B cell (primary cell): ENCODE measurements at regions not wholly inside any gene's neighbourhood (a gene's known extent, or its start where the extent isn't known, plus 50 kb on each side); places are given as distances from the start of the nearest gene placed in this dataset.

Experiments
- ATAC-seq: fragments of 200-7000 bp; cut with Tn5 transposase; one replicate; pipeline ENCODE4 v1.10.0; 2021; ENCODE audit warnings: low read depth, mild to moderate bottlenecking, moderate number of reproducible peaks, moderate library complexity
- CTCF ChIA-PET: fragments of 350-600 bp; sonication (Branson Sonifier 250); formaldehyde crosslinking; loops from one replicate; lab custom pipeline; 2021; ENCODE audit warnings: antibody characterized with exemption, inconsistent platforms; lab: Charles Lee
- POLR2A ChIA-PET: fragments of 350-600 bp; sonication (Branson Sonifier 250); formaldehyde crosslinking; loops from one replicate; lab custom pipeline; 2021; ENCODE audit warnings: antibody characterized with exemption; lab: Charles Lee
- DNase-seq: peaks from one replicate; pipeline ENCODE4 v3.0.0; 2013
- H2AFZ ChIP-seq: 2 replicates; pipeline ENCODE4 v1.6.1; 2012; ENCODE audit warnings: mild to moderate bottlenecking, low read depth, low read length; ENCODE audit not compliant: insufficient read depth, poor library complexity, severe bottlenecking
- H3K27ac ChIP-seq, 2 donors: 1 replicate in 1 of 2; 2 replicates in 1 of 2; pipeline ENCODE4 v1.5.1; 2012 to 2013; ENCODE audit warnings: low read length in 2 of 2, mild to moderate bottlenecking in 2 of 2, moderate library complexity in 1 of 2
- H3K27me3 ChIP-seq, 4 experiments: fragments of 200-600 bp in 1 of 4; sonication (generic) in 1 of 4; replicated peaks in 1 of 4; 1 replicate in 2 of 4; 2 replicates in 2 of 4; pipeline versions ENCODE4 v1.6.1 to v1.7.0; 2013 to 2016; ENCODE audit warnings: low read length in 3 of 4, mild to moderate bottlenecking in 2 of 4, mixed read lengths in 1 of 4, moderate library complexity in 1 of 4; ENCODE audit not compliant: insufficient read depth in 4 of 4, control insufficient read depth in 3 of 4; ENCODE audit errors: control extremely low read depth in 1 of 4
- H3K36me3 ChIP-seq, 2 experiments: replicated peaks in 1 of 2; 1 replicate in 1 of 2; 2 replicates in 1 of 2; pipeline versions ENCODE4 v1.6.1 to v1.7.1; 2013; ENCODE audit warnings: low read length in 1 of 2; ENCODE audit not compliant: insufficient read depth in 2 of 2, control insufficient read depth in 1 of 2; ENCODE audit errors: control extremely low read depth in 1 of 2, extremely low read depth in 1 of 2
- H3K4me1 ChIP-seq, 2 donors: fragments of 200-600 bp in 1 of 2; sonication (generic) in 1 of 2; 1 replicate in 1 of 2; 2 replicates in 1 of 2; pipeline versions ENCODE4 v1.5.1 to v1.6.1; 2013 to 2017; ENCODE audit warnings: low read length in 2 of 2; ENCODE audit not compliant: control insufficient read depth in 2 of 2, insufficient read depth in 2 of 2
- H3K4me2 ChIP-seq: replicated peaks from 2 replicates; pipeline ENCODE3; 2012; ENCODE audit warnings: mild to moderate bottlenecking, low read depth, low read length; ENCODE audit not compliant: poor library complexity, severe bottlenecking
- H3K4me3 ChIP-seq, 5 experiments: fragments of 200-600 bp in 1 of 5; sonication (generic) in 1 of 5; 1 replicate in 3 of 5; 2 replicates in 2 of 5; pipeline versions ENCODE4 v1.5.1 to v1.7.0; 2011 to 2016; ENCODE audit warnings: low read length in 4 of 5, mild to moderate bottlenecking in 4 of 5, low read depth in 2 of 5, control low read depth in 1 of 5, moderate library complexity in 1 of 5; ENCODE audit not compliant: insufficient read depth in 1 of 5; ENCODE audit errors: control extremely low read depth in 1 of 5, extremely low read depth in 1 of 5
- H3K79me2 ChIP-seq: fragments of 200-600 bp; sonication (generic); one replicate; pipeline ENCODE4 v1.6.0; 2016; ENCODE audit warnings: low read length; ENCODE audit not compliant: control insufficient read depth, insufficient read depth
- H3K9ac ChIP-seq: fragments of 200-600 bp; sonication (generic); 2 replicates; pipeline ENCODE4 v1.6.1; 2017; ENCODE audit warnings: mild to moderate bottlenecking, low read length, moderate library complexity
- H3K9me3 ChIP-seq, 3 donors: one replicate each; pipeline versions ENCODE4 v1.6.1 to v1.7.1; 2013; ENCODE audit warnings: low read length in 2 of 3; ENCODE audit not compliant: control insufficient read depth in 2 of 3, insufficient read depth in 1 of 3; ENCODE audit errors: control extremely low read depth in 1 of 3
- H4K20me1 ChIP-seq: 2 replicates; pipeline ENCODE4 v1.6.0; 2012; ENCODE audit warnings: mild to moderate bottlenecking, low read length; ENCODE audit not compliant: insufficient read depth, control insufficient read depth, poor library complexity, severe bottlenecking
- H3K27ac Mint-ChIP-seq: one replicate; pipeline ENCODE4 v1.8.0; 2021; ENCODE audit warnings: mixed read lengths
- H3K27me3 Mint-ChIP-seq: one replicate; pipeline ENCODE4 v1.8.0; 2021; ENCODE audit warnings: mixed read lengths
- H3K4me1 Mint-ChIP-seq: one replicate; pipeline ENCODE4 v1.8.0; 2021; ENCODE audit warnings: mixed read lengths
- H3K4me3 Mint-ChIP-seq: one replicate; pipeline ENCODE4 v1.8.0; 2021; ENCODE audit warnings: mixed read lengths
- H3K9me3 Mint-ChIP-seq: one replicate; pipeline ENCODE4 v1.8.0; 2022; ENCODE audit warnings: mixed read lengths; ENCODE audit not compliant: insufficient read depth
- EZH2 ChIP-seq: IDR thresholded peaks from 2 replicates; pipeline ENCODE4 v1.6.1; 2012; ENCODE audit warnings: borderline replicate concordance, low read depth, mild to moderate bottlenecking, moderate library complexity, low read length; ENCODE audit not compliant: insufficient read depth, poor library complexity, severe bottlenecking
- WGBS: methylation state at CpG from one replicate; pipeline ENCODE4 v1.1.5; 2013; ENCODE audit warnings: missing lambda C conversion rate; ENCODE audit not compliant: insufficient coverage; 5-methylcytosine and 5-hydroxymethylcytosine counted together
- intact Hi-C: fragments of 100-400 bp; cut with micrococcal nuclease; formaldehyde crosslinking; loops from one replicate; pipeline ENCODE4 v1.10.0; 2022
- TF ChIP-seq, protein P1 (sequence below): fragments of 200-600 bp; IDR thresholded peaks from one replicate; pipeline ENCODE4 v1.8.0; 2022; ENCODE audit warnings: antibody characterized with exemption, mild to moderate bottlenecking

DNA sequence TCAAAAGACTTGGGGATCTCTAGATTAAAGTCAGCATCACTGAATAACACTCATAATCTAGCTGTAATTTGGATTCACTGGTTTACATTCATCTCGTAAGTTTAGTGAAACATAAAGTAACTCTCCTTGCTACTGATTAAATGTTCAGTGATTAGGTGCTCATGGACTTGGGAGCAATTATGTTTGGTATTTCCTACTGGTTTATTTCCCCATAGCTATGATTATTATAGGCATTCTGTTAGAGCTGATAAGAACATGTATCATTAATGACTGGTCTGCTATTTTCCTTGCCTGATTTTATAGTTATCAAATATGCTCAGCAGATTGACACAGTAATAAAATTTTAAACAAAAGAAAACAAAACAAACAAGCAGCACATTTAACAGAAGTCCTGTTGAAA lies 334.7 kb upstream of the SLC8A1 start:
- Histone ChIP-seq H4K20me1 (no peaks in the 10 kb centered on the region), H3K9ac (no peak overlapping the region), H3K27me3 (no peaks in the 10 kb centered on the region), H3K79me2 (no peaks in the 10 kb centered on the region), H3K4me1 (no peaks in the 10 kb centered on the region), H2AFZ (no peak overlapping the region), H3K36me3 (no peaks in the 10 kb centered on the region), H3K4me2 (no peak overlapping the region), H3K27ac (no peak overlapping the region), H3K4me3 (no peak overlapping the region), H3K9me3 (no peaks in the 10 kb centered on the region)
- no peak for ATAC-seq
- Mint-ChIP-seq H3K27me3 (no peaks in the 10 kb centered on the region), H3K4me3 (no peak overlapping the region), H3K27ac (no peak overlapping the region), H3K9me3 (peaks cover 4% of the 10 kb centered on the region), H3K4me1 (no peaks in the 10 kb centered on the region)
- DNase-seq, result no peak
- intact Hi-C loops, result no loop called here
- ChIA-PET POLR2A (no interaction called here), CTCF (no interaction called here)
- no peak for TF ChIP-seq EZH2
- TF ChIP-seq, protein P1, sequence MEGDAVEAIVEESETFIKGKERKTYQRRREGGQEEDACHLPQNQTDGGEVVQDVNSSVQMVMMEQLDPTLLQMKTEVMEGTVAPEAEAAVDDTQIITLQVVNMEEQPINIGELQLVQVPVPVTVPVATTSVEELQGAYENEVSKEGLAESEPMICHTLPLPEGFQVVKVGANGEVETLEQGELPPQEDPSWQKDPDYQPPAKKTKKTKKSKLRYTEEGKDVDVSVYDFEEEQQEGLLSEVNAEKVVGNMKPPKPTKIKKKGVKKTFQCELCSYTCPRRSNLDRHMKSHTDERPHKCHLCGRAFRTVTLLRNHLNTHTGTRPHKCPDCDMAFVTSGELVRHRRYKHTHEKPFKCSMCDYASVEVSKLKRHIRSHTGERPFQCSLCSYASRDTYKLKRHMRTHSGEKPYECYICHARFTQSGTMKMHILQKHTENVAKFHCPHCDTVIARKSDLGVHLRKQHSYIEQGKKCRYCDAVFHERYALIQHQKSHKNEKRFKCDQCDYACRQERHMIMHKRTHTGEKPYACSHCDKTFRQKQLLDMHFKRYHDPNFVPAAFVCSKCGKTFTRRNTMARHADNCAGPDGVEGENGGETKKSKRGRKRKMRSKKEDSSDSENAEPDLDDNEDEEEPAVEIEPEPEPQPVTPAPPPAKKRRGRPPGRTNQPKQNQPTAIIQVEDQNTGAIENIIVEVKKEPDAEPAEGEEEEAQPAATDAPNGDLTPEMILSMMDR, result no peak
- no CpG with 5 or more reads among the region's 1 CpG for WGBS

DNA sequence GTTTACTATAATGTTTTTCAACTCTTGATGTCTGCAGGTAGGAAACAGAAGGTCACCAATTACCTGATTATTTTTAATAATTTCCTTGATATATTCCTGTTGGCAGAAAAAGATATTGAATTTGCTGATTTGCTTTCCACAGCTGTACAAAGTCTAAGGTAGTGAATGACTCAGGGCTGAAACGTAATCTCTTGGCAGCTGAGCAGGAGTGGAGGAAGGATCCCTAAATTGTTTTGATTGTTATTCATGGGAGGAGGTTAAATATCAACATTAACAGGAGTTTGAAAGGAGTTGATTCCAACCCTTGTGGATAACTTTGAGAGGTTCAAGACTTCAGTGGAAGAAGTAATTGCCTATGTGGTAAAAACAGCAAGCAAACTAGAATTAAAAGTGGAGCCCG lies 345.2 kb upstream of the SLC8A1 start:
- ATAC-seq (no peak), DNase-seq (no peak)
- POLR2A ChIA-PET, result no interaction called here
- Mint-ChIP-seq H3K27me3 (no peaks in the 10 kb centered on the region), H3K4me3 (no peak overlapping the region), H3K27ac (no peak overlapping the region), H3K4me1 (no peaks in the 10 kb centered on the region), H3K9me3 (peaks cover 3% of the 10 kb centered on the region)
- Histone ChIP-seq H3K9ac (no peak overlapping the region), H3K27me3 (no peaks in the 10 kb centered on the region), H4K20me1 (no peaks in the 10 kb centered on the region), H3K36me3 (no peaks in the 10 kb centered on the region), H3K27ac (no peak overlapping the region), H3K4me2 (no peak overlapping the region), H2AFZ (no peak overlapping the region), H3K9me3 (no peaks in the 10 kb centered on the region), H3K4me3 (no peak overlapping the region), H3K4me1 (no peaks in the 10 kb centered on the region), H3K79me2 (no peaks in the 10 kb centered on the region)
- TF ChIP-seq, protein P1, result no peak
- no peak for TF ChIP-seq EZH2
- intact Hi-C loops, result no loop called here
- CTCF ChIA-PET, result no interaction called here
- 75% methylated on average over 1 of the region's 2 CpGs for WGBS
